K562 (cell line): ENCODE measurements at regions not wholly inside any gene's neighbourhood (a gene's known extent, or its start where the extent isn't known, plus 50 kb on each side); places are given as distances from the start of the nearest gene placed in this dataset.

Experiments used
- AFF1 ChIP-seq, 2 experiments: fragments of 450-650 bp; IDR thresholded peaks; 2 replicates each; pipeline ENCODE4 v1.6.1; 2018; ENCODE audit warnings: mild to moderate bottlenecking in 2 of 2, low read depth in 1 of 2; ENCODE audit not compliant: partially characterized antibody in 2 of 2
- AFF4 ChIP-seq: sonication (generic); formaldehyde crosslinking; IDR thresholded peaks from 2 replicates; pipeline ENCODE4 v1.8.0; 2023; ENCODE audit warnings: mild to moderate bottlenecking, missing genetic modification reagents

GRCh38 chr22:22167791-22168189 lies 76.8 kb upstream of the VPREB1 start (continued):
- no peak for TF ChIP-seq AFF1 (IDR thresholded peaks at IDR 0.05; ENCODE audit: low read depth in 1 of 2, partially characterized antibody in 2 of 2)
- TF ChIP-seq AFF4 (CRISPR knock-in tag), result no peak
